ENCODE measurements at regions not wholly inside any gene's neighbourhood (a gene's known extent, or its start where the extent isn't known, plus 50 kb on each side); places are given as distances from the start of the nearest gene placed in this dataset.

DNA sequence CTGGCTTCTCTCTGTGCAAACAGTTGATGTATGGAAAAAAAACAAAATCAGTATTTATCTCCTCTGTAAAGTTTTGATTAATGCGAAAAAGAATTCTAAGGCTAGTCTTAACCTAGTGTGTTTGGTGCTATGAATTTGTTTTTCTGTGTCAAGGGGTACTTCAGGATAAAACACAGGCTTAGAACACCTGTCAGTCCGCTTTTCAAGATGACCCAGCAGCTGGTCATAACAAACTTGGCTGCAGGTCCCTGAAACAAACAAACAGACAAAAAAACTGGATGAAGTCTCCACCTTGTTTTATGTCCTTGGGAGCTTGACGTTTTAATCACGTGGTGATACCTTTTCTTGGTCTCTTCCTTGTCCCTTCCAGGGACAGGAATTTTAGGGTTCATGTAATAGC is 689.3 kb downstream of the UQCRFS1 start:
- no peak for DNase-seq (ENCODE audit: unreplicated experiment)
- intact Hi-C loops (cut with micrococcal nuclease), result no loop called here
- CTCF ChIA-PET, result no interaction called here

GRCh38 chr19:28522545-28522922 is 690.4 kb downstream of the UQCRFS1 start:
- Mint-ChIP-seq H3K4me3 (ENCODE audit: unreplicated experiment) (no peak overlapping the region), H3K27me3 (ENCODE audit: insufficient read depth, unreplicated experiment) (no peaks in the 10 kb centered on the region), H3K36me3 (ENCODE audit: insufficient read depth, unreplicated experiment) (no peaks in the 10 kb centered on the region), H3K27ac (ENCODE audit: low read depth, unreplicated experiment) (no peak overlapping the region), H3K9me3 (ENCODE audit: unreplicated experiment) (peaks cover 43% of the 10 kb centered on the region), H3K4me1 (ENCODE audit: insufficient read depth, unreplicated experiment) (no peaks in the 10 kb centered on the region)
- POLR2A ChIA-PET, result no interaction called here
- no TSS peak for BruUV-seq (replicated peaks)
- no peak for DNase-seq (ENCODE audit: unreplicated experiment)
- TF ChIP-seq, protein P1, sequence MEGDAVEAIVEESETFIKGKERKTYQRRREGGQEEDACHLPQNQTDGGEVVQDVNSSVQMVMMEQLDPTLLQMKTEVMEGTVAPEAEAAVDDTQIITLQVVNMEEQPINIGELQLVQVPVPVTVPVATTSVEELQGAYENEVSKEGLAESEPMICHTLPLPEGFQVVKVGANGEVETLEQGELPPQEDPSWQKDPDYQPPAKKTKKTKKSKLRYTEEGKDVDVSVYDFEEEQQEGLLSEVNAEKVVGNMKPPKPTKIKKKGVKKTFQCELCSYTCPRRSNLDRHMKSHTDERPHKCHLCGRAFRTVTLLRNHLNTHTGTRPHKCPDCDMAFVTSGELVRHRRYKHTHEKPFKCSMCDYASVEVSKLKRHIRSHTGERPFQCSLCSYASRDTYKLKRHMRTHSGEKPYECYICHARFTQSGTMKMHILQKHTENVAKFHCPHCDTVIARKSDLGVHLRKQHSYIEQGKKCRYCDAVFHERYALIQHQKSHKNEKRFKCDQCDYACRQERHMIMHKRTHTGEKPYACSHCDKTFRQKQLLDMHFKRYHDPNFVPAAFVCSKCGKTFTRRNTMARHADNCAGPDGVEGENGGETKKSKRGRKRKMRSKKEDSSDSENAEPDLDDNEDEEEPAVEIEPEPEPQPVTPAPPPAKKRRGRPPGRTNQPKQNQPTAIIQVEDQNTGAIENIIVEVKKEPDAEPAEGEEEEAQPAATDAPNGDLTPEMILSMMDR (IDR thresholded peaks at IDR 0.05; ENCODE audit: unreplicated experiment), result no peak
- intact Hi-C loops (cut with micrococcal nuclease), result no loop called here
- CTCF ChIA-PET, result no interaction called here

More for the DNA sequence above, 689.3 kb downstream of the UQCRFS1 start:
- Mint-ChIP-seq H3K27ac (ENCODE audit: low read depth, unreplicated experiment) (no peak overlapping the region), H3K9me3 (ENCODE audit: unreplicated experiment) (peaks cover 42% of the 10 kb centered on the region), H3K4me1 (ENCODE audit: insufficient read depth, unreplicated experiment) (no peaks in the 10 kb centered on the region), H3K27me3 (ENCODE audit: insufficient read depth, unreplicated experiment) (no peaks in the 10 kb centered on the region), H3K4me3 (ENCODE audit: unreplicated experiment) (no peak overlapping the region), H3K36me3 (ENCODE audit: insufficient read depth, unreplicated experiment) (no peaks in the 10 kb centered on the region)
- no TSS peak for BruUV-seq (replicated peaks)
- TF ChIP-seq, protein P1 (IDR thresholded peaks at IDR 0.05; ENCODE audit: unreplicated experiment), result no peak
- POLR2A ChIA-PET, result no interaction called here

- Mint-ChIP-seq H3K4me3 (ENCODE audit: unreplicated experiment) (no peak overlapping the region), H3K27me3 (ENCODE audit: insufficient read depth, unreplicated experiment) (no peaks in the 10 kb centered on the region), H3K36me3 (ENCODE audit: insufficient read depth, unreplicated experiment) (no peaks in the 10 kb centered on the region), H3K27ac (ENCODE audit: low read depth, unreplicated experiment) (no peak overlapping the region), H3K4me1 (ENCODE audit: insufficient read depth, unreplicated experiment) (no peaks in the 10 kb centered on the region), H3K9me3 (ENCODE audit: unreplicated experiment) (peaks cover 43% of the 10 kb centered on the region)
- ChIA-PET POLR2A (no interaction called here), CTCF (interaction anchor here (0.7 kb wide), 1 partner anchor 100 kb away, joined by 3 read pairs; no protein-coding TSS in a partner anchor)
- intact Hi-C loops (cut with micrococcal nuclease), result no loop called here
- BruUV-seq (replicated peaks), result no TSS peak
- DNase-seq (ENCODE audit: unreplicated experiment), result no peak
- TF ChIP-seq, protein P1 (IDR thresholded peaks at IDR 0.05; ENCODE audit: unreplicated experiment), result no peak
These were observed 691.1 kb downstream of the UQCRFS1 start for GRCh38 chr19:28521614-28522544.

- Mint-ChIP-seq H3K27ac (ENCODE audit: low read depth, unreplicated experiment) (no peak overlapping the region), H3K4me3 (ENCODE audit: unreplicated experiment) (no peak overlapping the region), H3K4me1 (ENCODE audit: insufficient read depth, unreplicated experiment) (no peaks in the 10 kb centered on the region), H3K27me3 (ENCODE audit: insufficient read depth, unreplicated experiment) (no peaks in the 10 kb centered on the region), H3K9me3 (ENCODE audit: unreplicated experiment) (peaks cover 43% of the 10 kb centered on the region), H3K36me3 (ENCODE audit: insufficient read depth, unreplicated experiment) (no peaks in the 10 kb centered on the region)
- no TSS peak for BruUV-seq (replicated peaks)
- DNase-seq (ENCODE audit: unreplicated experiment), result no peak
- ChIA-PET POLR2A (no interaction called here), CTCF (interaction anchor here (0.7 kb wide), 1 partner anchor 99 kb away, joined by 3 read pairs; no protein-coding TSS in a partner anchor)
- TF ChIP-seq, protein P1 (IDR thresholded peaks at IDR 0.05; ENCODE audit: unreplicated experiment), result no peak
- intact Hi-C loops (cut with micrococcal nuclease), result no loop called here
These were observed 691.9 kb downstream of the UQCRFS1 start for GRCh38 chr19:28520998-28521568.
